ENCODE measurements at regions not wholly inside any gene's neighbourhood (a gene's known extent, or its start where the extent isn't known, plus 50 kb on each side); places are given as distances from the start of the nearest gene placed in this dataset.

DNA sequence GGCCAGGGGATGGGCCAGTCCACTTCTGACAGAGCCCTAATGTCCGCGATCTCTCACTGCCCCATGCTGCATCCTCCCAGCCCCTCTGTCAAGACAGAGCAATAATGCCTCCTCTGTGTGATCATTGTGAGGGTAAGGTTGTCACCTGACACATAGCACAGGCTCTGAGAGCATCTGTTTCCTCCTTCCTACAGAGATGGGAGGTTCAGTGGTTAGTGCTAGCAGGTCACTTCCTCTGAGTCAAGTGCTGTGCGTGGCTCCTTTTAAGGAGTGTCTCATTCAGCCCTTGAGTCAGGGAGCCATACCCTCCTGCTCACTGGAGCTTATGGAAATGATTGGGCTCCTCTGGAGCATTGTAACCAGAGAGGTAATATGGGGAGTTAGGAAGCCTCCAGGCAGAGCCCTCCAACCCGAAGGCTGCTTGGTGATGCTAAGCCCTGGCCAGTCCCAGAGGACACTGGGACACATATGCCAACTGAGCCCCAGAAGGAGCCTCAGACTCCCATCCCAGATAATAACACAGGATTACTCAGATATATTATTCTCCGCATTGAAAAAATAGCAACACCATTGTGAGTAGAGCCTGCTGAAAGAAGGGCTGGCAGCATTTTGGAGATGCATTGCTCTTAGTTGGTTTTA lies 189.0 kb downstream of the GALNT1 start:
- no peaks in the 10 kb centered on the region for H3K36me3 ChIP-seq (ENCODE audit: insufficient read depth, low read length)
- H3K9ac ChIP-seq (ENCODE audit: low read depth, low read length), result no peak overlapping the region
- no peaks in the 10 kb centered on the region for H3K4me1 ChIP-seq (ENCODE audit: insufficient read depth, low read length)
- no peaks in the 10 kb centered on the region for H3K79me2 ChIP-seq (ENCODE audit: insufficient read depth, low read length)
- H2AFZ ChIP-seq (ENCODE audit: low read depth, low read length), result no peak overlapping the region
- H3K9me3 ChIP-seq (ENCODE audit: insufficient read depth, low read length, severe bottlenecking), result no peaks in the 10 kb centered on the region
- ATAC-seq (ENCODE audit: insufficient read depth, low read depth), result peak; percentile 45; the same call in 1 of the 3 replicates
- no peak for DNase-seq
- no peak overlapping the region for H3K4me2 ChIP-seq (ENCODE audit: insufficient read depth, low read length)
- H3K4me3 ChIP-seq (ENCODE audit: low read depth in 1 of 2, low read length in 2 of 2), result no peak overlapping the region
- no peak for TF ChIP-seq EZH2 (IDR thresholded peaks at IDR 0.05; ENCODE audit: borderline replicate concordance, low read depth, low read length, severe bottlenecking)
- TF ChIP-seq, protein P1, sequence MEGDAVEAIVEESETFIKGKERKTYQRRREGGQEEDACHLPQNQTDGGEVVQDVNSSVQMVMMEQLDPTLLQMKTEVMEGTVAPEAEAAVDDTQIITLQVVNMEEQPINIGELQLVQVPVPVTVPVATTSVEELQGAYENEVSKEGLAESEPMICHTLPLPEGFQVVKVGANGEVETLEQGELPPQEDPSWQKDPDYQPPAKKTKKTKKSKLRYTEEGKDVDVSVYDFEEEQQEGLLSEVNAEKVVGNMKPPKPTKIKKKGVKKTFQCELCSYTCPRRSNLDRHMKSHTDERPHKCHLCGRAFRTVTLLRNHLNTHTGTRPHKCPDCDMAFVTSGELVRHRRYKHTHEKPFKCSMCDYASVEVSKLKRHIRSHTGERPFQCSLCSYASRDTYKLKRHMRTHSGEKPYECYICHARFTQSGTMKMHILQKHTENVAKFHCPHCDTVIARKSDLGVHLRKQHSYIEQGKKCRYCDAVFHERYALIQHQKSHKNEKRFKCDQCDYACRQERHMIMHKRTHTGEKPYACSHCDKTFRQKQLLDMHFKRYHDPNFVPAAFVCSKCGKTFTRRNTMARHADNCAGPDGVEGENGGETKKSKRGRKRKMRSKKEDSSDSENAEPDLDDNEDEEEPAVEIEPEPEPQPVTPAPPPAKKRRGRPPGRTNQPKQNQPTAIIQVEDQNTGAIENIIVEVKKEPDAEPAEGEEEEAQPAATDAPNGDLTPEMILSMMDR (IDR thresholded peaks at IDR 0.05; ENCODE audit: borderline replicate concordance, extremely low read depth, low read length, poor library complexity, severe bottlenecking), result no peak
- no peaks in the 10 kb centered on the region for H3K27me3 ChIP-seq (ENCODE audit: insufficient read depth, low read length, poor library complexity)
- H3K27ac ChIP-seq (ENCODE audit: low read length), result no peak overlapping the region
- no peaks in the 10 kb centered on the region for H4K20me1 ChIP-seq (ENCODE audit: insufficient read depth, low read length)

DNA sequence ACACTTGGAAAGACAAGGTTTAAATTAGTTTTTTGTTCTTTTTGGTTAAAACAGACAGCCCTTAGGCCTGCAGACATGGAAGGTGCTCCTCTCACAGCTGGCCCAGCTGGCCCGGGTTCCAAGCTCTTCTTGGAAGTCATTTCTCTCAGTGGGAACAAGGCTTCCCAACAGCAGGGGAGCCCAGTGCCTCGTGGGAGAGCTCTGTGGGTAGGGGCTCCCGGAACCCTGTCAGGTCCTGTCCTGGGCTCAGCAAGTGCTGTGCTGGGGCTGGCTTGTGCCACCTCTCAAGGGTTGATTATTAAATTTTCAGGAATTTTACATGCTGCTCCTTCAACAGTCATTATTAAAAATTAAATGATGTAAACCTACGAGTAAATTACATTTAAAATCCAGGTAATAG lies 189.6 kb downstream of the GALNT1 start:
- Histone ChIP-seq H3K9ac (ENCODE audit: low read depth, low read length) (no peak overlapping the region), H4K20me1 (ENCODE audit: insufficient read depth, low read length) (no peaks in the 10 kb centered on the region), H3K4me3 (ENCODE audit: low read depth in 1 of 2, low read length in 2 of 2) (no peak overlapping the region), H2AFZ (ENCODE audit: low read depth, low read length) (no peak overlapping the region), H3K79me2 (ENCODE audit: insufficient read depth, low read length) (no peaks in the 10 kb centered on the region), H3K4me2 (ENCODE audit: insufficient read depth, low read length) (no peak overlapping the region), H3K27ac (ENCODE audit: low read length) (no peak overlapping the region), H3K36me3 (ENCODE audit: insufficient read depth, low read length) (no peaks in the 10 kb centered on the region), H3K9me3 (ENCODE audit: insufficient read depth, low read length, severe bottlenecking) (no peaks in the 10 kb centered on the region), H3K27me3 (ENCODE audit: insufficient read depth, low read length, poor library complexity) (no peaks in the 10 kb centered on the region), H3K4me1 (ENCODE audit: insufficient read depth, low read length) (no peaks in the 10 kb centered on the region)
- ATAC-seq (ENCODE audit: insufficient read depth, low read depth), result no peak
- no peak for DNase-seq
- TF ChIP-seq EZH2 (IDR thresholded peaks at IDR 0.05; ENCODE audit: borderline replicate concordance, low read depth, low read length, severe bottlenecking), result no peak
- TF ChIP-seq, protein P1 (IDR thresholded peaks at IDR 0.05; ENCODE audit: borderline replicate concordance, extremely low read depth, low read length, poor library complexity, severe bottlenecking), result no peak

DNA sequence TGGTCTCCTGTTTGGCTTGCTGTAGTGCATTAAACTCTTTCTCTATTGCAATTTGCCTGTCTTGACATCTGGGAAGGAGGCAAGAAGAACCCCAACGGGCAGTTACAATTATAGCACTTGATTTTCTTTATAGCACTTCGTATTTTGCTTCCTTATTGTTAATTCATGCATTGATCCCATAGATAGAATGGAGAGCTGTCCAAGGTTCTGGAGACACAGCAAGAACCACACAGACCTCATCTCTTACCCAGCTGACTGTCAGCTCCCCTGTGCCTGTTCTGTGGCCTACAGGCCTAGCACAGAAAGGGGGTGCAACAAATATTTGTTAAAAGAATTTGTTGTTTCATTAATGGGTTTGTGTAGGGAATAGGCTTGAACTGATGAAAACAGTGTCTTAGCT lies 194.3 kb downstream of the GALNT1 start:
- H3K4me3 ChIP-seq (ENCODE audit: low read depth in 1 of 2, low read length in 2 of 2), result no peak overlapping the region
- no peaks in the 10 kb centered on the region for H3K9me3 ChIP-seq (ENCODE audit: insufficient read depth, low read length, severe bottlenecking)
- no peaks in the 10 kb centered on the region for H3K4me1 ChIP-seq (ENCODE audit: insufficient read depth, low read length)
- H3K36me3 ChIP-seq (ENCODE audit: insufficient read depth, low read length), result no peaks in the 10 kb centered on the region
- H3K27ac ChIP-seq (ENCODE audit: low read length), result no peak overlapping the region
- H3K4me2 ChIP-seq (ENCODE audit: insufficient read depth, low read length), result no peak overlapping the region
- no peak overlapping the region for H2AFZ ChIP-seq (ENCODE audit: low read depth, low read length)
- H3K9ac ChIP-seq (ENCODE audit: low read depth, low read length), result no peak overlapping the region
- H4K20me1 ChIP-seq (ENCODE audit: insufficient read depth, low read length), result no peaks in the 10 kb centered on the region
- TF ChIP-seq, protein P1 (IDR thresholded peaks at IDR 0.05; ENCODE audit: borderline replicate concordance, extremely low read depth, low read length, poor library complexity, severe bottlenecking), result no peak
- TF ChIP-seq EZH2 (IDR thresholded peaks at IDR 0.05; ENCODE audit: borderline replicate concordance, low read depth, low read length, severe bottlenecking), result no peak
- no peaks in the 10 kb centered on the region for H3K79me2 ChIP-seq (ENCODE audit: insufficient read depth, low read length)
- no peaks in the 10 kb centered on the region for H3K27me3 ChIP-seq (ENCODE audit: insufficient read depth, low read length, poor library complexity)
- ATAC-seq (ENCODE audit: insufficient read depth, low read depth), result peak; percentile 45; the same call in 1 of the 3 replicates
- DNase-seq, result peak; percentile 17
